Kidney glomerular epithelial cell (primary cell): ENCODE measurements at regions not wholly inside any gene's neighbourhood (a gene's known extent, or its start where the extent isn't known, plus 50 kb on each side); places are given as distances from the start of the nearest gene placed in this dataset.
"Not testable (repeated sequence)": the region's sequence is repeated elsewhere in the genome, so short reads cannot be mapped to it uniquely, and the experiment has no call there.

Experiments
- DNase-seq: peaks from one replicate; lab custom pipeline; 2025; lab: John Stamatoyannopoulos, UW

DNA sequence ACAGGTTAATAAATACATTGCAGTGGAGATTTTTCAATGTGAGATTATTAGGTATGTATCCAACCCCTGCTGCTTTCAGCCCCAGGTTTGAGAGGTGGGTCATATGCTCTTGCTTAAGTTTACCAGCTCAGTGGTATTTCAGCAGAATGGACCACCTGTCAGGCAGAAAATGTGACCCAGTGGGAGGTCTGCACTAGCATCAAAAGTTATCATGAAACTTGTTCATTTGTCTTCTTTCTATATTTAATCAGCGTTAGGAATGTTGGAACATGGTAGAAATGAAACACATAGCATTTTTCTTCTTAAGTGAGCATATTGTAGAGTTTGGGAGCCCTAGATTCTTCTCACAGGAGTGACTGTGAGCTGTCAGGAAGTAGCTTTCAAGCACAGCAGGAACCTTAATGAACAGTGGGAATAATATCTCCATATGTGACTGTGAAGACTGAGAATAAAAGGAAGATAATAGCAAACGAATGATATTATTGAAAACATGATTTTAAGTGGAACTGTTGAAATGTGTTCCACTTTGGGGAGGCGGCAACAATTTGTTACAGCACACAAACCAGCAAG is 596.9 kb upstream of the CDH6 start:
- no peak for DNase-seq

DNA sequence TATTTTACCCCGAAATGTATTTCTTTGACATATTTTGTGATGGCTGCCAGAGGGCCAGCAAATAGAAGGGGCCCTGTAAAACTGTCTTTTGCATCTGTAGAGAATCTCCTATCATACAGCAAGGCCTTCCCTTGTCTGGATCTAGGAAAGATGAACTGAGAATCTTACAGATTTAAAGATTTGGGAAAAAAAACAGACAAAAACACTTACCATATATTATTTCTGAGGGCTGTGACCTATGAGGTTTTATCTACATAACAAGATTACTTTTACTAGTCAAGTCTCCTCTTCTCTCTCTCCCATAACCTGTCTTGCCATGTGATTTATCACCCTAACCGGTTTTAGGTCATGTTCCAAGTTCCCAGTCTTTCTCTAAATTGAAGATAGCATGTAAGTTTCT is 599.2 kb upstream of the CDH6 start:
- no peak for DNase-seq

- DNase-seq: no peak
Measured at GRCh38 chr5:30592833-30593232, 600.7 kb upstream of the CDH6 start.

DNA sequence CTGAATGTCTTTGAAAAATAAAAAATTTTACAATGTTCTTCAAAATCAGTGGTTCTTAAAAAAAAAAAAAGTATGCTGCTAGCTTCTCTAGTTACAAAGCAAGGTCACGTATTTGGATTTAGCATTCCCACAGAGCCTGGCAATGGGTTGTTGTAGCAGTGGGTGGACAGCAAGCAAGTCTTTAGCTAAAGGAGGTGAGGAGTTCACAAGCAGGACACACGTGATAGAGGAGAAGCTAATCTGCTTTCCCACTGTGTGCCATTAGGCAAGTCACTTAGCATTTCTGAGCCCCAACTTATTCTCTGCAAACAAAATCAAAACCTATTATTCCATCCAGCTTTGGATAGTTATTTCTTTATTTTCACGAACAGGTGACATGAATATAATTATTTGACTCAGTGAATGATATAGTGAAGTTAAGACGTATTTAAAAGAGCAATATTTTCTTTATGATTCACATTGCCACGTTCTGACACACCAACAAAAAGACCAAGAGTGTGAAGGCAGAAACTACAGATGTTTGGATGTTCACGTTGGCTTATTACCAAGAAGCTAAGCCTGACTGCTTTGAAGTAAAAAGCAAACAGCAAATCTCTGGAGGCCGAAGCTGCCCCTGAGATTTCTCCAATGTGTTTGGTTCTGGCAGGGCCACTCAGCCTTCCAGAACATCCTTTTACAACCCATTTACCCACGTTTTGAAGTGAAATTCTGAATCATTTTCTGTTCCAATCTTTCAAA is 612.1 kb upstream of the CDH6 start:
- peak; percentile 32 for DNase-seq

DNA sequence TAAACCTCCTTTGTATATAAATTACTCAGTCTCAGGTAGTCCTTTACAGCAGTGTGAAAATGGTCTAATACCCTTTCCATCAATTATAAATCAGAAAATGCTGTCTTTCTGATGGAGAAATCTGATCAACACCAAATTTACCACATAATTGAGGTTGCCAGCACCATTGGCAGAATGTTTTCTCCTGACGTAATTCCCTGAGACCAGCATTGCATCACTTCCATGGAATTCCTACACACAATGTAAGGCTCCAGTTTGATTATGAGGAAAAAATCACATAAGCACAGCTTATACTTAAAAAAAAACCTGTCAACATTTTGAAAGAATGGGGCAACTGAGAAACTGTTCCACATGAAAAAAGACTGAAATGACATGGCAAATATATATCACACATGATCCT is 618.7 kb upstream of the CDH6 start:
- no peak for DNase-seq

DNA sequence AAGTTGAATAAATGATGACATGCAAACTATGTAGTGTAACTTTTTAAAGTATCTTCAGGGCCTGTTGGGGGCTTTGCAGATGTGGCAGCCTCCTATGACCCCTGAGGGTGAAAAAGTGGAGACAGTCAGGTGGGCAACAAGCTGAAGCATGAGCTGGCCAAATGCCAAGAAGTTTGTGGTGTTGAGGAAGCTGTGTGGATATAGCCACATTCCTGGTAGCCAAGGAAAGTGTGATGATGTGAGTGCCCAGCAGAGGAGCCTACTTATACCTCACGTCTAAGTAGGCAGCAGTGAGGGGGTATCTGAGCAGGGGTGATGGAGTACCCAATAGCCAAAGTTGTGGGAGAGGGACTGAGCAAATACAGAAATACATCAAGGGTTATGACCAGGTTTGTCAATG is 621.2 kb upstream of the CDH6 start:
- peak; percentile 22 for DNase-seq

- no peak for DNase-seq
Measured at GRCh38 chr5:30561771-30562170, 631.7 kb upstream of the CDH6 start.

- DNase-seq: no peak
Measured at GRCh38 chr5:30551618-30552017, 641.9 kb upstream of the CDH6 start.

- DNase-seq: no peak
Measured at GRCh38 chr5:30548580-30549305, 644.7 kb upstream of the CDH6 start.

GRCh38 chr5:30540150-30540549 is 653.3 kb upstream of the CDH6 start:
- no peak for DNase-seq

- peak; percentile 17 for DNase-seq
Measured at GRCh38 chr5:30539004-30539634, 654.4 kb upstream of the CDH6 start.

- DNase-seq: no peak
Measured at GRCh38 chr5:30525353-30525752, 668.1 kb upstream of the CDH6 start.

GRCh38 chr5:30524428-30524827 is 669.1 kb upstream of the CDH6 start:
- DNase-seq: no peak

- DNase-seq: peak; percentile 47
Measured at GRCh38 chr5:30523061-30523460, 670.4 kb upstream of the CDH6 start.

- peak; percentile 93 for DNase-seq
Measured at GRCh38 chr5:30505014-30505886, 688.2 kb upstream of the CDH6 start.

DNA sequence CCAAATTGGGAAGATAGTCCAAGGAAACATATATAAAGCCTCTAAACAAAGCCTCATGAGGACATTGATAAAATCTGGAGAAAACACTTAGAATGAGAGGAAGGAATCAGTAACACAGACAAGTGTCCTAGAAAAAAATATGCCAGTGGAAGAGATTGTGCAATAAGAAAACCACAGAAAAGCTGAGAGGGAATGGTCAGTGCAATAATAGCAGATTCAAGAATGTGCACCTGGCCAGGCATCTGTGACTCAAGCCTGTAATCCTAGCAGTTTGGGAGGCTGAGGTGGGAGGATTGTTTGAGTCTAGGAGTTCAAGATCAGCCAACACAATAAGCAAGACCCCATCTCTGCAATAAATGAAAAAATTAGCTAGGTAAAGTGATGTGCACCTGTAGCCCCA is 691.2 kb upstream of the CDH6 start:
- peak; percentile 54 for DNase-seq

DNA sequence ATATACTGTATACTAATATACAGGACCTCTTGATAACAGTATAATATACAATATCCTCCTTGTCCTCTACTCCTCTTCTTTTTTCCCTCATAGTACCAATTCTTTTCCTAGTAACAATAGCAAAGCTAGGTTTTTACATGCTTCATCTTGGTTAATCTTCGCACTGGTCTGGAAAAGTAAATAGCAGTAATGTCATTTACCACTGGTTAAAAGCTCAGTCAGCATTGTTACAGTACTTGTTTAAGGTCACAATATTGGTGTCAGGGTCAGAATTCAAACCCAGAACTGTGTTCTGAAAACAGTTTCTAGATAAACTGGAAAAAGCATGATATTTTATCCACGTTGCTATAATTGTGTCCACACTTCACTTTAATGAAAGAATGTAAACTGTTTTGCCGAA is 692.4 kb upstream of the CDH6 start:
- DNase-seq: no peak

DNA sequence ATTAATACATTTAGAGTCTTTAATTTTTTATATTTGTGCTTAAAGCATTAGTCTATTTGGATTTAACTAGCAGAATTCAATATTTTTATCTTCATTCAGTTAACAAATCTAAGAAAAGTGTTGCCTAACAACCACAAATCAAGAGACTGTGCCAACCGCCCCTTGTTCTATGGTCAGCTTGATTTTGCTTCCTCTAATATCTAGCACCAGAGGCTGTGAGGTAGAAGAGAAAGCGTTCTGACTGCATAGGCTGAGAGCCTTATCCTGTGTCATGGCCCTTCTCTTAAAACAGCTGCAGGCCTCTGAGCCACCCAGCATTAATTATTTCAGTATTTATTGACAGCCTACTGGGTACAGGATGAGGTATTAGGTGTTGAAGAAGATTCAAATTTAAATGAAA is 693.0 kb upstream of the CDH6 start:
- DNase-seq: no peak

- DNase-seq: no peak
Measured at GRCh38 chr5:30499402-30499801, 694.1 kb upstream of the CDH6 start.

- no peak for DNase-seq
Measured at GRCh38 chr5:30498972-30499371, 694.5 kb upstream of the CDH6 start.

- not testable (repeated sequence) for DNase-seq
Measured at GRCh38 chr5:30498509-30498908, 695.0 kb upstream of the CDH6 start.

DNA sequence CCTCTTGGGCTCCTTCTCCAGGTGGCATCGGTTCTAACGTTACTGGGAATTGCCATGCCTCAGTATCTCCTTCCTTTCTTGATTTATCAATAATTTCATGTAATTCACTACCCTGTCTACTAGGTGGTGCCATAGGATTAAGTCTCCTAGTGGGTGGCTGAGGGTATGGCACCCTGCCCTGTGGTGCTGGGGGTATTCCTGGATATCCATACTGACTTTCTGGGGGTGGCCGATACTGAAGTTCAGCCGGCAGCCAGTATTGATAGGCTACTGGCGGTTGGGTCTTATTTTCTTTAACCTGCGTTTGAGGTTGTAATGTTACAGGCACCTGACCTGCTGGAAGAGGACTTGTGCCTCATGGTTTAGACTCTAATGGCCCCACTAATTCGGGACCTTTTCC is 699.4 kb upstream of the CDH6 start:
- DNase-seq: not testable (repeated sequence)
